HG02759 (cell line): ENCODE measurements at regions not wholly inside any gene's neighbourhood (a gene's known extent, or its start where the extent isn't known, plus 50 kb on each side); places are given as distances from the start of the nearest gene placed in this dataset.

Source experiments
- ATAC-seq: cut with Tn5 transposase; IDR thresholded peaks from one replicate; pipeline ENCODE4 v1.9.1; 2021; ENCODE audit warnings: mild to moderate bottlenecking, moderate library complexity; ENCODE audit not compliant: unreplicated experiment

GRCh38 chr20:52921340-52921739 lies 50.8 kb upstream of the TSHZ2 start:
- ATAC-seq: no peak

- no peak for ATAC-seq
Observed at GRCh38 chr20:52918311-52918710, 53.8 kb upstream of the TSHZ2 start.

- ATAC-seq: no peak
Observed at GRCh38 chr20:52915564-52915963, 56.6 kb upstream of the TSHZ2 start.

GRCh38 chr20:52914870-52915269 lies 57.3 kb upstream of the TSHZ2 start:
- ATAC-seq: no peak

GRCh38 chr20:52913650-52914387 lies 58.3 kb upstream of the TSHZ2 start:
- ATAC-seq: no peak

GRCh38 chr20:52905241-52905994 lies 66.7 kb upstream of the TSHZ2 start:
- no peak for ATAC-seq

- no peak for ATAC-seq
Observed at GRCh38 chr20:52904837-52905236, 67.3 kb upstream of the TSHZ2 start.

- no peak for ATAC-seq
Observed at GRCh38 chr20:52899041-52899608, 73.0 kb upstream of the TSHZ2 start.

- ATAC-seq: no peak
Observed at GRCh38 chr20:52896348-52896747, 75.8 kb upstream of the TSHZ2 start.

GRCh38 chr20:52895701-52896100 lies 76.5 kb upstream of the TSHZ2 start:
- ATAC-seq: no peak

GRCh38 chr20:52895235-52895634 lies 76.9 kb upstream of the TSHZ2 start:
- no peak for ATAC-seq

GRCh38 chr20:52893498-52893897 lies 78.7 kb upstream of the TSHZ2 start:
- ATAC-seq: no peak

GRCh38 chr20:52892023-52892422 lies 80.1 kb upstream of the TSHZ2 start:
- no peak for ATAC-seq

- ATAC-seq: no peak
Observed at GRCh38 chr20:52890130-52890529, 82.0 kb upstream of the TSHZ2 start.

GRCh38 chr20:52889225-52889624 lies 82.9 kb upstream of the TSHZ2 start:
- no peak for ATAC-seq

- no peak for ATAC-seq
Observed at GRCh38 chr20:52888096-52888495, 84.1 kb upstream of the TSHZ2 start.

- ATAC-seq: no peak
Observed at GRCh38 chr20:52880997-52881396, 91.2 kb upstream of the TSHZ2 start.

- ATAC-seq: no peak
Observed at GRCh38 chr20:52880259-52880658, 91.9 kb upstream of the TSHZ2 start.

- ATAC-seq: no peak
Observed at GRCh38 chr20:52874241-52874640, 97.9 kb upstream of the TSHZ2 start.

GRCh38 chr20:52869698-52870501 lies 102.3 kb upstream of the TSHZ2 start:
- ATAC-seq: no peak

- ATAC-seq: no peak
Observed at GRCh38 chr20:52869276-52869675, 102.9 kb upstream of the TSHZ2 start.
